ENCODE measurements at regions not wholly inside any gene's neighbourhood (a gene's known extent, or its start where the extent isn't known, plus 50 kb on each side); places are given as distances from the start of the nearest gene placed in this dataset.

DNA sequence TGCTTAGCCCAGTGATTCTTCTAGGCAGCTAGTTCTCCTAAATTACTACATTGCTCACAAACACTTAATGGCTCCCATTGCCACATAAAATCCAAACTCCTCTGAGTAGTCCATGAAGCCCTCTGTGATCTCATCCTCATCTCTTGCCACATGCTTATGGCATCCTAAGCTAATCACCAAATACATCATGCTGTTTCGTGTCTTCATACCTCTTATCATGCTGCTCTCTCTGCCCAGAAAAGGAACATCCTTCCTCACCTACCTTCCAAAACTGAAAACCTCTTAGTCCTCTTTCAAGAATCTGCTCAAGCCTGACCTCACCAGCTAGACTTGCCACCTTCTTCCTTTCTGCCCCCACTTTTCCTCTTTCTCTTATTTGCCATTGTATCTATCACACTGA is 108.5 kb downstream of the DUSP6 start:
- H3K27me3 ChIP-seq, result no peaks in the 10 kb centered on the region
- peaks cover 5% of the 10 kb centered on the region for H3K4me1 ChIP-seq (ENCODE audit: insufficient read depth)
- intact Hi-C loops (cut with DNase I), result no loop called here
- DNase-seq, result no peak
- no peak for TF ChIP-seq POLR2A (IDR thresholded peaks at IDR 0.05)
- TF ChIP-seq EP300 (IDR thresholded peaks at IDR 0.05), result no peak
- TF ChIP-seq, protein P1, sequence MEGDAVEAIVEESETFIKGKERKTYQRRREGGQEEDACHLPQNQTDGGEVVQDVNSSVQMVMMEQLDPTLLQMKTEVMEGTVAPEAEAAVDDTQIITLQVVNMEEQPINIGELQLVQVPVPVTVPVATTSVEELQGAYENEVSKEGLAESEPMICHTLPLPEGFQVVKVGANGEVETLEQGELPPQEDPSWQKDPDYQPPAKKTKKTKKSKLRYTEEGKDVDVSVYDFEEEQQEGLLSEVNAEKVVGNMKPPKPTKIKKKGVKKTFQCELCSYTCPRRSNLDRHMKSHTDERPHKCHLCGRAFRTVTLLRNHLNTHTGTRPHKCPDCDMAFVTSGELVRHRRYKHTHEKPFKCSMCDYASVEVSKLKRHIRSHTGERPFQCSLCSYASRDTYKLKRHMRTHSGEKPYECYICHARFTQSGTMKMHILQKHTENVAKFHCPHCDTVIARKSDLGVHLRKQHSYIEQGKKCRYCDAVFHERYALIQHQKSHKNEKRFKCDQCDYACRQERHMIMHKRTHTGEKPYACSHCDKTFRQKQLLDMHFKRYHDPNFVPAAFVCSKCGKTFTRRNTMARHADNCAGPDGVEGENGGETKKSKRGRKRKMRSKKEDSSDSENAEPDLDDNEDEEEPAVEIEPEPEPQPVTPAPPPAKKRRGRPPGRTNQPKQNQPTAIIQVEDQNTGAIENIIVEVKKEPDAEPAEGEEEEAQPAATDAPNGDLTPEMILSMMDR (IDR thresholded peaks at IDR 0.05), result no peak
- no peak overlapping the region for H3K27ac ChIP-seq
- H3K4me3 ChIP-seq, result no peak overlapping the region
- H3K9me3 ChIP-seq, result no peaks in the 10 kb centered on the region
- no peaks in the 10 kb centered on the region for H3K36me3 ChIP-seq
- 89 to 97% (median 95%) methylated on average over 1 of the region's 1 CpG for WGBS, 3 donors

DNA sequence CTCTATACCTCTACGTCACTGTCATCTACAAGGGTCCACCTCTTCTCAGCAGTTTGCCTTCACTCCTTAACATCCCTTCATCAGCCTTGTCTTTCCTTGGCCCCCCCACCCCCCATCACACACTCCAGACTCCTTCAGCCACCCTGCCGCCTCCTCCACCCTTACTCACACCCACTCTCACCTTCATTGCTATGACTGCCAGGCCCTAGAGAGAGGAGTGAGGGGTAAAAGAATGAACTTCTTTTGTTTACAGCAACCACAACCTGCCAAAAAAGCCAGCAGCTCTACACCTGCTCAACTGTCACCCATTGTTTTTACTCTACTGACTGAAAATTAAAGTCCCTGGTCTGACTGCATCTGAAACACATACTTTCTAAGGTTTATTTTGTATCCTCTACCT is 112.8 kb downstream of the DUSP6 start:
- TF ChIP-seq, protein P1 (IDR thresholded peaks at IDR 0.05), result no peak
- Histone ChIP-seq H3K27me3 (no peaks in the 10 kb centered on the region), H3K36me3 (no peaks in the 10 kb centered on the region), H3K27ac (no peak overlapping the region), H3K9me3 (no peaks in the 10 kb centered on the region), H3K4me3 (no peak overlapping the region), H3K4me1 (ENCODE audit: insufficient read depth) (peaks cover 6% of the 10 kb centered on the region)
- 93 to 99% (median 96%) methylated on average over 2 of the region's 2 CpGs for WGBS, 3 donors
- DNase-seq, result no peak
- intact Hi-C loops (cut with DNase I), result no loop called here

DNA sequence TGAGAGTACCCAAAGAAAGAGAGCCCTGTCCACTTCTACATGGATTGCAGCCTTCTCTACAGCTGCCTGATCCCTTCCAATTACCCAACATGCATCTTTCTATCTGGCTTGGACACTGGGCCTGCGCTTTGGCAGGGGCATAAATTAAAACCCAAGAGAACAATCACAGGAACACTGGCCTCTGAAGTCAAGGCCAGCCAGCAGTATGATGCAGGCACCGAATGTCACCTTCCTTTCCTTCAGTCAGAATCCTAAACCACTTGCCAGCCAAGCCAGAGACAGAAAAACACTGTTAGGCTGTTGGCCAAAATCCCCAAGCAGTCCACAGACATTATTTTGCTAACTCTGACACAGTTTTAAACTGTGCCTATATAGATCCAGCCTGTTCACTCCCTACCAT is 113.7 kb downstream of the DUSP6 start:
- intact Hi-C loops (cut with DNase I), result no loop called here
- H3K27ac ChIP-seq, result no peak overlapping the region
- no peaks in the 10 kb centered on the region for H3K27me3 ChIP-seq
- DNase-seq, result peak; percentile 28 to 64 (median 44)
- H3K9me3 ChIP-seq, result no peaks in the 10 kb centered on the region
- H3K4me3 ChIP-seq, result no peak overlapping the region
- H3K4me1 ChIP-seq (ENCODE audit: insufficient read depth), result peaks cover 6% of the 10 kb centered on the region
- WGBS, 3 donors, result 7 to 25% (median 9%) methylated on average over 2 of the region's 2 CpGs
- TF ChIP-seq POLR2A (IDR thresholded peaks at IDR 0.05), result no peak
- TF ChIP-seq, protein P1 (IDR thresholded peaks at IDR 0.05), result no peak
- TF ChIP-seq EP300 (IDR thresholded peaks at IDR 0.05), result no peak
- no peaks in the 10 kb centered on the region for H3K36me3 ChIP-seq

DNA sequence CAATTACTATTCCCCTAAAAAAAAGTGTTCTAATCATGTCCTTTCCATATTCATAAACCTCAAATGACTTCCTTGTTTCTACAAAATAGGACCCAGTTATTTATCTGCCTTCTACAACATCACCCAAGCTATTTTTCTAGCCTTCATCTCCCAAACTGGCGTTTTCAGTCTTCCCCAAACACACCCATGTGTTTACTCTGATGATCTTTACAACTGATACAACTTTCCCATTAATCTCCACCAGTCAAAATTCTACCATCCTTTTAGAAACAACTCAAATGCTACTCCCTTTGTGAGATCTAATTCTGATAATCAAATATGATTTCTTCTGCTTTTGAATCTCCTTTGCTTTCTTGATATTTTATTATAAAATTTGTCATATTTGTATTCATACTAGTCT is 114.5 kb downstream of the DUSP6 start:
- Histone ChIP-seq H3K9me3 (no peaks in the 10 kb centered on the region), H3K27me3 (no peaks in the 10 kb centered on the region), H3K4me3 (no peak overlapping the region), H3K36me3 (no peaks in the 10 kb centered on the region), H3K27ac (no peak overlapping the region), H3K4me1 (ENCODE audit: insufficient read depth) (peaks cover 6% of the 10 kb centered on the region)
- DNase-seq, result no peak
- intact Hi-C loops (cut with DNase I), result no loop called here
- TF ChIP-seq, protein P1 (IDR thresholded peaks at IDR 0.05), result no peak
- TF ChIP-seq POLR2A (IDR thresholded peaks at IDR 0.05), result no peak
- no peak for TF ChIP-seq EP300 (IDR thresholded peaks at IDR 0.05)
- WGBS, 3 donors, result 90 to 96% (median 94%) methylated on average over 1 of the region's 1 CpG

Data from ovary (tissue), 7 donors.